PC-9 (cell line): ENCODE measurements at regions not wholly inside any gene's neighbourhood (a gene's known extent, or its start where the extent isn't known, plus 50 kb on each side); places are given as distances from the start of the nearest gene placed in this dataset.

Experiments
- CTCF ChIP-seq: fragments of 200-600 bp; sonication (generic); conservative IDR thresholded peaks from 2 replicates; pipeline ENCODE4 v1.6.1; 2017; ENCODE audit warnings: mixed run types, antibody characterized with exemption, mild to moderate bottlenecking, moderate library complexity
- EZH2 ChIP-seq: fragments of 200-600 bp; sonication (generic); IDR thresholded peaks from 2 replicates; pipeline ENCODE4 v1.8.0; 2017; ENCODE audit warnings: antibody characterized with exemption, low read depth

DNA sequence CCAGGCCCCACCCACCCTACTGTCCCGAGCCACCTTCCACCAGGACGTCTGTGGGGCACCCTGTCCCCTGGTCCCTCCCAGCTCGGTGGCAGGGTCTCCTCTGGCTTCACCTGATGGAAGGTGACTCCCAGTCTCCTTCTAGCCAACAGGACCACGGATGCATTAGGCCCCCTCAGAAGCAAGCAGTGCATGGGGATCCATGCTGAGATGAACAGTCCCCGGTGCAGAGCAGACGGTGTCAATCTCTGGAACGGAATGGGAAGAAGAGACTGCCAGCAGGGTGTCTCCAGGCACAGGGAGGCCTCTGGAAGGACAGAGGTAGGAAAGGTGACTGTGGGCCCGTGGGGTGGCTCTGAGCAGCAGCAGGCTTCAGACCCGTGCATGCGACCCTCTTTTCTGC lies 65.2 kb upstream of the FZD7 start:
- TF ChIP-seq CTCF = no peak
- no peak for TF ChIP-seq EZH2
